Activated naive CD4-positive, alpha-beta T cell treated with Interleukin-2 at 50 U/mL for 16 hours (primary cell): ENCODE measurements at regions not wholly inside any gene's neighbourhood (a gene's known extent, or its start where the extent isn't known, plus 50 kb on each side); places are given as distances from the start of the nearest gene placed in this dataset.

Source experiments
- DNase-seq: peaks from one replicate; pipeline ENCODE4 v3.0.0-alpha.2; 2020

- DNase-seq: no peak
Measured at GRCh38 chr4:130092187-130093015, 996.4 kb downstream of the C4orf33 start.

GRCh38 chr4:130099105-130099504 is 1003.2 kb downstream of the C4orf33 start:
- DNase-seq: no peak

- DNase-seq: no peak
Measured at GRCh38 chr4:130110189-130110588, 1014.2 kb downstream of the C4orf33 start.

- no peak for DNase-seq
Measured at GRCh38 chr4:130110770-130111169, 1014.8 kb downstream of the C4orf33 start.

GRCh38 chr4:130124066-130124465 is 1028.1 kb downstream of the C4orf33 start:
- DNase-seq: no peak

GRCh38 chr4:130125467-130125866 is 1029.5 kb downstream of the C4orf33 start:
- no peak for DNase-seq

- no peak for DNase-seq
Measured at GRCh38 chr4:130127297-130127696, 1031.3 kb downstream of the C4orf33 start.

- DNase-seq: no peak
Measured at GRCh38 chr4:130131536-130131935, 1035.6 kb downstream of the C4orf33 start.

GRCh38 chr4:130141651-130142050 is 1045.7 kb downstream of the C4orf33 start:
- no peak for DNase-seq

- DNase-seq: no peak
Measured at GRCh38 chr4:130143656-130144055, 1047.7 kb downstream of the C4orf33 start.

GRCh38 chr4:130146773-130147172 is 1050.8 kb downstream of the C4orf33 start:
- no peak for DNase-seq

GRCh38 chr4:130147641-130148040 is 1051.7 kb downstream of the C4orf33 start:
- no peak for DNase-seq

GRCh38 chr4:130154901-130155300 is 1058.9 kb downstream of the C4orf33 start:
- no peak for DNase-seq

GRCh38 chr4:130163701-130164100 is 1067.7 kb downstream of the C4orf33 start:
- DNase-seq: no peak

- DNase-seq: no peak
Measured at GRCh38 chr4:130165381-130165780, 1069.4 kb downstream of the C4orf33 start.

- no peak for DNase-seq
Measured at GRCh38 chr4:130172156-130172555, 1076.2 kb downstream of the C4orf33 start.

- no peak for DNase-seq
Measured at GRCh38 chr4:130178106-130178505, 1082.2 kb downstream of the C4orf33 start.

- no peak for DNase-seq
Measured at GRCh38 chr4:130183096-130183495, 1087.1 kb downstream of the C4orf33 start.

- DNase-seq: no peak
Measured at GRCh38 chr4:130183766-130184165, 1087.8 kb downstream of the C4orf33 start.

GRCh38 chr4:130185123-130185522 is 1089.2 kb downstream of the C4orf33 start:
- DNase-seq: no peak

- DNase-seq: no peak
Measured at GRCh38 chr4:130186931-130187330, 1091.0 kb downstream of the C4orf33 start.

- DNase-seq: no peak
Measured at GRCh38 chr4:130187587-130187986, 1091.6 kb downstream of the C4orf33 start.

GRCh38 chr4:130192787-130193186 is 1096.8 kb downstream of the C4orf33 start:
- DNase-seq: no peak

- DNase-seq: no peak
Measured at GRCh38 chr4:130197946-130198345, 1102.0 kb downstream of the C4orf33 start.

GRCh38 chr4:130203571-130203970 is 1107.6 kb downstream of the C4orf33 start:
- DNase-seq: no peak
